ENCODE measurements at regions not wholly inside any gene's neighbourhood (a gene's known extent, or its start where the extent isn't known, plus 50 kb on each side); places are given as distances from the start of the nearest gene placed in this dataset.
"Not testable (repeated sequence)": the region's sequence is repeated elsewhere in the genome, so short reads cannot be mapped to it uniquely, and the experiment has no call there.

GRCh38 chr5:143913008-143913752 lies 101.2 kb downstream of the HMHB1 start:
- no peak for DNase-seq

- no peak for DNase-seq
Measured at GRCh38 chr5:143914756-143915155, 102.8 kb downstream of the HMHB1 start.

GRCh38 chr5:143916451-143916850 lies 104.5 kb downstream of the HMHB1 start:
- no peak for DNase-seq

GRCh38 chr5:143918961-143919360 lies 107.0 kb downstream of the HMHB1 start:
- DNase-seq, result no peak

GRCh38 chr5:143920772-143921171 lies 108.8 kb downstream of the HMHB1 start:
- no peak for DNase-seq

- no peak for DNase-seq
Measured at GRCh38 chr5:143921525-143922311, 109.8 kb downstream of the HMHB1 start.

- no peak for DNase-seq
Measured at GRCh38 chr5:143922718-143923117, 110.8 kb downstream of the HMHB1 start.

- no peak for DNase-seq
Measured at GRCh38 chr5:143923634-143924266, 111.8 kb downstream of the HMHB1 start.

GRCh38 chr5:143924311-143924978 lies 112.5 kb downstream of the HMHB1 start:
- DNase-seq, result no peak

- DNase-seq, result not testable (repeated sequence)
Measured at GRCh38 chr5:143924979-143925325, 113.0 kb downstream of the HMHB1 start.

- DNase-seq, result no peak
Measured at GRCh38 chr5:143929486-143929885, 117.5 kb downstream of the HMHB1 start.

GRCh38 chr5:143930561-143930960 lies 118.6 kb downstream of the HMHB1 start:
- DNase-seq, result no peak

- no peak for DNase-seq
Measured at GRCh38 chr5:143931476-143931875, 119.5 kb downstream of the HMHB1 start.

GRCh38 chr5:143931986-143932385 lies 120.0 kb downstream of the HMHB1 start:
- DNase-seq, result no peak

- DNase-seq, result no peak
Measured at GRCh38 chr5:143932584-143932983, 120.6 kb downstream of the HMHB1 start.

- DNase-seq, result no peak
Measured at GRCh38 chr5:143933451-143933850, 121.5 kb downstream of the HMHB1 start.

- DNase-seq, result no peak
Measured at GRCh38 chr5:143934821-143935220, 122.9 kb downstream of the HMHB1 start.

GRCh38 chr5:143938230-143938629 lies 126.3 kb downstream of the HMHB1 start:
- DNase-seq, result no peak

GRCh38 chr5:143946837-143947236 lies 134.9 kb downstream of the HMHB1 start:
- no peak for DNase-seq

- DNase-seq, result no peak
Measured at GRCh38 chr5:143947313-143947712, 135.4 kb downstream of the HMHB1 start.

GRCh38 chr5:143952809-143953208 lies 140.8 kb downstream of the HMHB1 start:
- DNase-seq, result no peak

GRCh38 chr5:143953851-143954250 lies 141.9 kb downstream of the HMHB1 start:
- DNase-seq, result no peak

- no peak for DNase-seq
Measured at GRCh38 chr5:143955141-143955540, 143.2 kb downstream of the HMHB1 start.

Measured in CD4-positive, alpha-beta T cell treated with Interleukin-4 for 1 hour (primary cell).